B cell (primary cell): ENCODE measurements at regions not wholly inside any gene's neighbourhood (a gene's known extent, or its start where the extent isn't known, plus 50 kb on each side); places are given as distances from the start of the nearest gene placed in this dataset.

Experiments
- ATAC-seq: fragments of 200-7000 bp; cut with Tn5 transposase; one replicate; pipeline ENCODE4 v1.10.0; 2021; ENCODE audit warnings: low read depth, mild to moderate bottlenecking, moderate number of reproducible peaks, moderate library complexity
- CTCF ChIA-PET: fragments of 350-600 bp; sonication (Branson Sonifier 250); formaldehyde crosslinking; loops from one replicate; lab custom pipeline; 2021; ENCODE audit warnings: antibody characterized with exemption, inconsistent platforms; lab: Charles Lee
- POLR2A ChIA-PET: fragments of 350-600 bp; sonication (Branson Sonifier 250); formaldehyde crosslinking; loops from one replicate; lab custom pipeline; 2021; ENCODE audit warnings: antibody characterized with exemption; lab: Charles Lee
- DNase-seq: peaks from one replicate; pipeline ENCODE4 v3.0.0; 2013
- H2AFZ ChIP-seq: 2 replicates; pipeline ENCODE4 v1.6.1; 2012; ENCODE audit warnings: mild to moderate bottlenecking, low read depth, low read length; ENCODE audit not compliant: insufficient read depth, poor library complexity, severe bottlenecking
- H3K27ac ChIP-seq, 2 donors: 1 replicate in 1 of 2; 2 replicates in 1 of 2; pipeline ENCODE4 v1.5.1; 2012 to 2013; ENCODE audit warnings: low read length in 2 of 2, mild to moderate bottlenecking in 2 of 2, moderate library complexity in 1 of 2
- H3K27me3 ChIP-seq, 4 experiments: fragments of 200-600 bp in 1 of 4; sonication (generic) in 1 of 4; replicated peaks in 1 of 4; 1 replicate in 2 of 4; 2 replicates in 2 of 4; pipeline versions ENCODE4 v1.6.1 to v1.7.0; 2013 to 2016; ENCODE audit warnings: low read length in 3 of 4, mild to moderate bottlenecking in 2 of 4, mixed read lengths in 1 of 4, moderate library complexity in 1 of 4; ENCODE audit not compliant: insufficient read depth in 4 of 4, control insufficient read depth in 3 of 4; ENCODE audit errors: control extremely low read depth in 1 of 4
- H3K36me3 ChIP-seq, 2 experiments: replicated peaks in 1 of 2; 1 replicate in 1 of 2; 2 replicates in 1 of 2; pipeline versions ENCODE4 v1.6.1 to v1.7.1; 2013; ENCODE audit warnings: low read length in 1 of 2; ENCODE audit not compliant: insufficient read depth in 2 of 2, control insufficient read depth in 1 of 2; ENCODE audit errors: control extremely low read depth in 1 of 2, extremely low read depth in 1 of 2
- H3K4me1 ChIP-seq, 2 donors: fragments of 200-600 bp in 1 of 2; sonication (generic) in 1 of 2; 1 replicate in 1 of 2; 2 replicates in 1 of 2; pipeline versions ENCODE4 v1.5.1 to v1.6.1; 2013 to 2017; ENCODE audit warnings: low read length in 2 of 2; ENCODE audit not compliant: control insufficient read depth in 2 of 2, insufficient read depth in 2 of 2
- H3K4me2 ChIP-seq: replicated peaks from 2 replicates; pipeline ENCODE3; 2012; ENCODE audit warnings: mild to moderate bottlenecking, low read depth, low read length; ENCODE audit not compliant: poor library complexity, severe bottlenecking
- H3K4me3 ChIP-seq, 5 experiments: fragments of 200-600 bp in 1 of 5; sonication (generic) in 1 of 5; 1 replicate in 3 of 5; 2 replicates in 2 of 5; pipeline versions ENCODE4 v1.5.1 to v1.7.0; 2011 to 2016; ENCODE audit warnings: low read length in 4 of 5, mild to moderate bottlenecking in 4 of 5, low read depth in 2 of 5, control low read depth in 1 of 5, moderate library complexity in 1 of 5; ENCODE audit not compliant: insufficient read depth in 1 of 5; ENCODE audit errors: control extremely low read depth in 1 of 5, extremely low read depth in 1 of 5
- H3K79me2 ChIP-seq: fragments of 200-600 bp; sonication (generic); one replicate; pipeline ENCODE4 v1.6.0; 2016; ENCODE audit warnings: low read length; ENCODE audit not compliant: control insufficient read depth, insufficient read depth
- H3K9ac ChIP-seq: fragments of 200-600 bp; sonication (generic); 2 replicates; pipeline ENCODE4 v1.6.1; 2017; ENCODE audit warnings: mild to moderate bottlenecking, low read length, moderate library complexity
- H3K9me3 ChIP-seq, 3 donors: one replicate each; pipeline versions ENCODE4 v1.6.1 to v1.7.1; 2013; ENCODE audit warnings: low read length in 2 of 3; ENCODE audit not compliant: control insufficient read depth in 2 of 3, insufficient read depth in 1 of 3; ENCODE audit errors: control extremely low read depth in 1 of 3
- H4K20me1 ChIP-seq: 2 replicates; pipeline ENCODE4 v1.6.0; 2012; ENCODE audit warnings: mild to moderate bottlenecking, low read length; ENCODE audit not compliant: insufficient read depth, control insufficient read depth, poor library complexity, severe bottlenecking
- H3K27ac Mint-ChIP-seq: one replicate; pipeline ENCODE4 v1.8.0; 2021; ENCODE audit warnings: mixed read lengths
- H3K27me3 Mint-ChIP-seq: one replicate; pipeline ENCODE4 v1.8.0; 2021; ENCODE audit warnings: mixed read lengths
- H3K4me1 Mint-ChIP-seq: one replicate; pipeline ENCODE4 v1.8.0; 2021; ENCODE audit warnings: mixed read lengths
- H3K4me3 Mint-ChIP-seq: one replicate; pipeline ENCODE4 v1.8.0; 2021; ENCODE audit warnings: mixed read lengths
- H3K9me3 Mint-ChIP-seq: one replicate; pipeline ENCODE4 v1.8.0; 2022; ENCODE audit warnings: mixed read lengths; ENCODE audit not compliant: insufficient read depth
- EZH2 ChIP-seq: IDR thresholded peaks from 2 replicates; pipeline ENCODE4 v1.6.1; 2012; ENCODE audit warnings: borderline replicate concordance, low read depth, mild to moderate bottlenecking, moderate library complexity, low read length; ENCODE audit not compliant: insufficient read depth, poor library complexity, severe bottlenecking
- WGBS: methylation state at CpG from one replicate; pipeline ENCODE4 v1.1.5; 2013; ENCODE audit warnings: missing lambda C conversion rate; ENCODE audit not compliant: insufficient coverage; 5-methylcytosine and 5-hydroxymethylcytosine counted together
- intact Hi-C: fragments of 100-400 bp; cut with micrococcal nuclease; formaldehyde crosslinking; loops from one replicate; pipeline ENCODE4 v1.10.0; 2022
- TF ChIP-seq, protein P1 (sequence below): fragments of 200-600 bp; IDR thresholded peaks from one replicate; pipeline ENCODE4 v1.8.0; 2022; ENCODE audit warnings: antibody characterized with exemption, mild to moderate bottlenecking

GRCh38 chr16:5581908-5582307 is 484.3 kb upstream of the EEF2KMT start:
- H3K79me2 ChIP-seq, result no peaks in the 10 kb centered on the region
- no peaks in the 10 kb centered on the region for H3K4me1 Mint-ChIP-seq
- no peak overlapping the region for H2AFZ ChIP-seq
- ChIA-PET POLR2A (no interaction called here), CTCF (no interaction called here)
- H3K9me3 ChIP-seq, result peaks cover 0 to 14% (median 0%) of the 10 kb centered on the region in 3 donors
- TF ChIP-seq, protein P1, sequence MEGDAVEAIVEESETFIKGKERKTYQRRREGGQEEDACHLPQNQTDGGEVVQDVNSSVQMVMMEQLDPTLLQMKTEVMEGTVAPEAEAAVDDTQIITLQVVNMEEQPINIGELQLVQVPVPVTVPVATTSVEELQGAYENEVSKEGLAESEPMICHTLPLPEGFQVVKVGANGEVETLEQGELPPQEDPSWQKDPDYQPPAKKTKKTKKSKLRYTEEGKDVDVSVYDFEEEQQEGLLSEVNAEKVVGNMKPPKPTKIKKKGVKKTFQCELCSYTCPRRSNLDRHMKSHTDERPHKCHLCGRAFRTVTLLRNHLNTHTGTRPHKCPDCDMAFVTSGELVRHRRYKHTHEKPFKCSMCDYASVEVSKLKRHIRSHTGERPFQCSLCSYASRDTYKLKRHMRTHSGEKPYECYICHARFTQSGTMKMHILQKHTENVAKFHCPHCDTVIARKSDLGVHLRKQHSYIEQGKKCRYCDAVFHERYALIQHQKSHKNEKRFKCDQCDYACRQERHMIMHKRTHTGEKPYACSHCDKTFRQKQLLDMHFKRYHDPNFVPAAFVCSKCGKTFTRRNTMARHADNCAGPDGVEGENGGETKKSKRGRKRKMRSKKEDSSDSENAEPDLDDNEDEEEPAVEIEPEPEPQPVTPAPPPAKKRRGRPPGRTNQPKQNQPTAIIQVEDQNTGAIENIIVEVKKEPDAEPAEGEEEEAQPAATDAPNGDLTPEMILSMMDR, result no peak
- H3K9me3 Mint-ChIP-seq, result no peaks in the 10 kb centered on the region
- DNase-seq (no peak), ATAC-seq (no peak)
- WGBS, result 15% methylated on average over 5 of the region's 7 CpGs
- H4K20me1 ChIP-seq, result no peaks in the 10 kb centered on the region
- no peak overlapping the region for H3K4me3 Mint-ChIP-seq
- H3K9ac ChIP-seq, result no peak overlapping the region
- intact Hi-C loops, result no loop called here
- H3K4me3 ChIP-seq, result no peak overlapping the region
- H3K27ac Mint-ChIP-seq, result no peak overlapping the region
- H3K27me3 Mint-ChIP-seq, result no peaks in the 10 kb centered on the region
- no peaks in the 10 kb centered on the region for H3K36me3 ChIP-seq
- H3K27me3 ChIP-seq, result no peaks in the 10 kb centered on the region
- no peak overlapping the region for H3K27ac ChIP-seq
- H3K4me1 ChIP-seq, result no peaks in the 10 kb centered on the region
- H3K4me2 ChIP-seq, result no peak overlapping the region

DNA sequence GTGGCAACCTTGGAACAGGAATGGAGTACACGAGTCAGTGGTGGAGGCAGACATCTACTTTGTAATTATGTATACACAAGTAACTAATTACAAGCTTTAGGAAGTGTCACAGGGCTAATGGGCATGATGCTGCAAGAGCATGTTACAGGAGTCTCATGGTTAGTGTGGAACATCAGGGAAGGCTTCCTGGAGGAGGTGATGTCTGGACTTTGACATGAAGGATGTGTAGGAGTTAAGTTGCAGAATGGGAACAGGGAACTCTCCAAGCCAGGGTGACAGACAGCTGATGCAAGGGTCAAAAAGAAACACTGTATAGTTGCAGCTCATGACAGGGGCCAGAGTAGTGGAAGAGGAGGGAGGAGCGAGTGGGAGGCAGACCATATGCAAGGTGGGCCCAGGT is 483.8 kb upstream of the EEF2KMT start:
- Mint-ChIP-seq H3K27ac (no peak overlapping the region), H3K4me3 (no peak overlapping the region), H3K27me3 (no peaks in the 10 kb centered on the region), H3K9me3 (no peaks in the 10 kb centered on the region), H3K4me1 (no peaks in the 10 kb centered on the region)
- 80% methylated on average over 1 of the region's 2 CpGs for WGBS
- CTCF ChIA-PET, result no interaction called here
- Histone ChIP-seq H3K9me3 (peaks cover 0 to 14% (median 0%) of the 10 kb centered on the region in 3 donors), H3K36me3 (no peaks in the 10 kb centered on the region), H3K27ac (no peak overlapping the region), H4K20me1 (no peaks in the 10 kb centered on the region), H3K9ac (no peak overlapping the region), H3K4me1 (no peaks in the 10 kb centered on the region), H3K4me2 (no peak overlapping the region), H3K27me3 (no peaks in the 10 kb centered on the region), H3K79me2 (no peaks in the 10 kb centered on the region), H3K4me3 (no peak overlapping the region), H2AFZ (no peak overlapping the region)
- TF ChIP-seq, protein P1, result no peak
- no peak for TF ChIP-seq EZH2
- ATAC-seq (no peak), DNase-seq (no peak)
- POLR2A ChIA-PET, result no interaction called here
- intact Hi-C loops, result no loop called here
